B cell (primary cell): ENCODE measurements at regions not wholly inside any gene's neighbourhood (a gene's known extent, or its start where the extent isn't known, plus 50 kb on each side); places are given as distances from the start of the nearest gene placed in this dataset.

ENCODE experiments used
- ATAC-seq: fragments of 200-7000 bp; cut with Tn5 transposase; one replicate; pipeline ENCODE4 v1.10.0; 2021; ENCODE audit warnings: low read depth, mild to moderate bottlenecking, moderate number of reproducible peaks, moderate library complexity
- CTCF ChIA-PET: fragments of 350-600 bp; sonication (Branson Sonifier 250); formaldehyde crosslinking; loops from one replicate; lab custom pipeline; 2021; ENCODE audit warnings: antibody characterized with exemption, inconsistent platforms; lab: Charles Lee
- POLR2A ChIA-PET: fragments of 350-600 bp; sonication (Branson Sonifier 250); formaldehyde crosslinking; loops from one replicate; lab custom pipeline; 2021; ENCODE audit warnings: antibody characterized with exemption; lab: Charles Lee
- DNase-seq: peaks from one replicate; pipeline ENCODE4 v3.0.0; 2013
- H2AFZ ChIP-seq: 2 replicates; pipeline ENCODE4 v1.6.1; 2012; ENCODE audit warnings: mild to moderate bottlenecking, low read depth, low read length; ENCODE audit not compliant: insufficient read depth, poor library complexity, severe bottlenecking
- H3K27ac ChIP-seq, 2 donors: 1 replicate in 1 of 2; 2 replicates in 1 of 2; pipeline ENCODE4 v1.5.1; 2012 to 2013; ENCODE audit warnings: low read length in 2 of 2, mild to moderate bottlenecking in 2 of 2, moderate library complexity in 1 of 2
- H3K27me3 ChIP-seq, 4 experiments: fragments of 200-600 bp in 1 of 4; sonication (generic) in 1 of 4; replicated peaks in 1 of 4; 1 replicate in 2 of 4; 2 replicates in 2 of 4; pipeline versions ENCODE4 v1.6.1 to v1.7.0; 2013 to 2016; ENCODE audit warnings: low read length in 3 of 4, mild to moderate bottlenecking in 2 of 4, mixed read lengths in 1 of 4, moderate library complexity in 1 of 4; ENCODE audit not compliant: insufficient read depth in 4 of 4, control insufficient read depth in 3 of 4; ENCODE audit errors: control extremely low read depth in 1 of 4
- H3K36me3 ChIP-seq, 2 experiments: replicated peaks in 1 of 2; 1 replicate in 1 of 2; 2 replicates in 1 of 2; pipeline versions ENCODE4 v1.6.1 to v1.7.1; 2013; ENCODE audit warnings: low read length in 1 of 2; ENCODE audit not compliant: insufficient read depth in 2 of 2, control insufficient read depth in 1 of 2; ENCODE audit errors: control extremely low read depth in 1 of 2, extremely low read depth in 1 of 2
- H3K4me1 ChIP-seq, 2 donors: fragments of 200-600 bp in 1 of 2; sonication (generic) in 1 of 2; 1 replicate in 1 of 2; 2 replicates in 1 of 2; pipeline versions ENCODE4 v1.5.1 to v1.6.1; 2013 to 2017; ENCODE audit warnings: low read length in 2 of 2; ENCODE audit not compliant: control insufficient read depth in 2 of 2, insufficient read depth in 2 of 2
- H3K4me2 ChIP-seq: replicated peaks from 2 replicates; pipeline ENCODE3; 2012; ENCODE audit warnings: mild to moderate bottlenecking, low read depth, low read length; ENCODE audit not compliant: poor library complexity, severe bottlenecking
- H3K4me3 ChIP-seq, 5 experiments: fragments of 200-600 bp in 1 of 5; sonication (generic) in 1 of 5; 1 replicate in 3 of 5; 2 replicates in 2 of 5; pipeline versions ENCODE4 v1.5.1 to v1.7.0; 2011 to 2016; ENCODE audit warnings: low read length in 4 of 5, mild to moderate bottlenecking in 4 of 5, low read depth in 2 of 5, control low read depth in 1 of 5, moderate library complexity in 1 of 5; ENCODE audit not compliant: insufficient read depth in 1 of 5; ENCODE audit errors: control extremely low read depth in 1 of 5, extremely low read depth in 1 of 5
- H3K79me2 ChIP-seq: fragments of 200-600 bp; sonication (generic); one replicate; pipeline ENCODE4 v1.6.0; 2016; ENCODE audit warnings: low read length; ENCODE audit not compliant: control insufficient read depth, insufficient read depth
- H3K9ac ChIP-seq: fragments of 200-600 bp; sonication (generic); 2 replicates; pipeline ENCODE4 v1.6.1; 2017; ENCODE audit warnings: mild to moderate bottlenecking, low read length, moderate library complexity
- H3K9me3 ChIP-seq, 3 donors: one replicate each; pipeline versions ENCODE4 v1.6.1 to v1.7.1; 2013; ENCODE audit warnings: low read length in 2 of 3; ENCODE audit not compliant: control insufficient read depth in 2 of 3, insufficient read depth in 1 of 3; ENCODE audit errors: control extremely low read depth in 1 of 3
- H4K20me1 ChIP-seq: 2 replicates; pipeline ENCODE4 v1.6.0; 2012; ENCODE audit warnings: mild to moderate bottlenecking, low read length; ENCODE audit not compliant: insufficient read depth, control insufficient read depth, poor library complexity, severe bottlenecking
- H3K27ac Mint-ChIP-seq: one replicate; pipeline ENCODE4 v1.8.0; 2021; ENCODE audit warnings: mixed read lengths
- H3K27me3 Mint-ChIP-seq: one replicate; pipeline ENCODE4 v1.8.0; 2021; ENCODE audit warnings: mixed read lengths
- H3K4me1 Mint-ChIP-seq: one replicate; pipeline ENCODE4 v1.8.0; 2021; ENCODE audit warnings: mixed read lengths
- H3K4me3 Mint-ChIP-seq: one replicate; pipeline ENCODE4 v1.8.0; 2021; ENCODE audit warnings: mixed read lengths
- H3K9me3 Mint-ChIP-seq: one replicate; pipeline ENCODE4 v1.8.0; 2022; ENCODE audit warnings: mixed read lengths; ENCODE audit not compliant: insufficient read depth
- EZH2 ChIP-seq: IDR thresholded peaks from 2 replicates; pipeline ENCODE4 v1.6.1; 2012; ENCODE audit warnings: borderline replicate concordance, low read depth, mild to moderate bottlenecking, moderate library complexity, low read length; ENCODE audit not compliant: insufficient read depth, poor library complexity, severe bottlenecking
- WGBS: methylation state at CpG from one replicate; pipeline ENCODE4 v1.1.5; 2013; ENCODE audit warnings: missing lambda C conversion rate; ENCODE audit not compliant: insufficient coverage; 5-methylcytosine and 5-hydroxymethylcytosine counted together
- intact Hi-C: fragments of 100-400 bp; cut with micrococcal nuclease; formaldehyde crosslinking; loops from one replicate; pipeline ENCODE4 v1.10.0; 2022
- TF ChIP-seq, protein P1 (sequence below): fragments of 200-600 bp; IDR thresholded peaks from one replicate; pipeline ENCODE4 v1.8.0; 2022; ENCODE audit warnings: antibody characterized with exemption, mild to moderate bottlenecking

DNA sequence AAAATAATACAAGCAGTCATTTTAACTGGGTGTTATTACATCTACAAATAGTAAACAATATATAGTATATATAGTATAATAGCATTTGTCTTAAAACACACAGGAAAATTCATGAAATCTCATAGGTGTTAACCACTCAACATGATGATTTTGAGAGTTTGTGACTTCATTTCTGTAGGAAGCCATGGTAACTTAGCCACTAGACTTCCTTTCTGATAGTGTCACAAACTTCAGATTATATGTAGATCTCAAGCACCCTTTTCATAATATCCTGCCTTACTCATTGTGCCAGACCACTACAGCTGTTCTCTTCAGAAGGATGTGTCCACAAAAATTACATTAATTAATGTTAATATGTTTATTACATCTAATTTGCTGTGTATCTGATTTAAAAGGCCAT is 1250.6 kb downstream of the ADGRL3 start:
- Histone ChIP-seq H3K4me3 (no peak overlapping the region), H3K4me1 (no peaks in the 10 kb centered on the region), H2AFZ (no peak overlapping the region), H3K36me3 (no peaks in the 10 kb centered on the region), H3K27me3 (no peaks in the 10 kb centered on the region), H3K9me3 (peaks cover 0 to 1% (median 0%) of the 10 kb centered on the region in 3 donors), H3K27ac (no peak overlapping the region), H3K4me2 (no peak overlapping the region), H3K9ac (no peak overlapping the region), H3K79me2 (no peaks in the 10 kb centered on the region), H4K20me1 (no peaks in the 10 kb centered on the region)
- TF ChIP-seq EZH2, result no peak
- TF ChIP-seq, protein P1, sequence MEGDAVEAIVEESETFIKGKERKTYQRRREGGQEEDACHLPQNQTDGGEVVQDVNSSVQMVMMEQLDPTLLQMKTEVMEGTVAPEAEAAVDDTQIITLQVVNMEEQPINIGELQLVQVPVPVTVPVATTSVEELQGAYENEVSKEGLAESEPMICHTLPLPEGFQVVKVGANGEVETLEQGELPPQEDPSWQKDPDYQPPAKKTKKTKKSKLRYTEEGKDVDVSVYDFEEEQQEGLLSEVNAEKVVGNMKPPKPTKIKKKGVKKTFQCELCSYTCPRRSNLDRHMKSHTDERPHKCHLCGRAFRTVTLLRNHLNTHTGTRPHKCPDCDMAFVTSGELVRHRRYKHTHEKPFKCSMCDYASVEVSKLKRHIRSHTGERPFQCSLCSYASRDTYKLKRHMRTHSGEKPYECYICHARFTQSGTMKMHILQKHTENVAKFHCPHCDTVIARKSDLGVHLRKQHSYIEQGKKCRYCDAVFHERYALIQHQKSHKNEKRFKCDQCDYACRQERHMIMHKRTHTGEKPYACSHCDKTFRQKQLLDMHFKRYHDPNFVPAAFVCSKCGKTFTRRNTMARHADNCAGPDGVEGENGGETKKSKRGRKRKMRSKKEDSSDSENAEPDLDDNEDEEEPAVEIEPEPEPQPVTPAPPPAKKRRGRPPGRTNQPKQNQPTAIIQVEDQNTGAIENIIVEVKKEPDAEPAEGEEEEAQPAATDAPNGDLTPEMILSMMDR, result no peak
- CTCF ChIA-PET, result no interaction called here
- Mint-ChIP-seq H3K4me3 (no peak overlapping the region), H3K9me3 (peaks cover 3% of the 10 kb centered on the region), H3K4me1 (no peaks in the 10 kb centered on the region), H3K27ac (no peak overlapping the region), H3K27me3 (no peaks in the 10 kb centered on the region)
- DNase-seq (no peak), ATAC-seq (no peak)
- intact Hi-C loops, result no loop called here
- POLR2A ChIA-PET, result no interaction called here

DNA sequence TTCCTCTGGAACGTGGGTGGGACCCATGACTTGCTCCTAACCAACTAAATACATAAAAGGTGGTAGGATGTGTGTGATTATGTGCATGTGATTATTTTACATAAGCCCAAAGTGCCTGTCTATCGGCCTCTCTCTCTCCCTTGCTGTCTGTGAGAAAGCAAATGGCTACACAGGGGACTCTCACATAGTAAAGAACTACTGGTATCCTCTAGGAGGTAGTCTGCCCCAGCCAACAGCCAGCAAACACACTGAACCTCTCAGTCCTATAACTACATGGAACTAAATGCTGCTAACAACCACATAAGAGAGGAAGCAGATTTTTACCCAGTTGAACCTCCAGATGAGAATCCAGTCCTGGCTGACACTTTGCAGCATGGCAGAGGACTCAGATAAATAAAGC is 1249.4 kb downstream of the ADGRL3 start:
- Histone ChIP-seq H3K36me3 (no peaks in the 10 kb centered on the region), H3K9me3 (peaks cover 0 to 1% (median 0%) of the 10 kb centered on the region in 3 donors), H3K27me3 (no peaks in the 10 kb centered on the region), H3K79me2 (no peaks in the 10 kb centered on the region), H3K4me2 (no peak overlapping the region), H3K4me3 (no peak overlapping the region), H3K4me1 (no peaks in the 10 kb centered on the region), H3K27ac (no peak overlapping the region), H3K9ac (no peak overlapping the region), H4K20me1 (no peaks in the 10 kb centered on the region), H2AFZ (no peak overlapping the region)
- no peak for TF ChIP-seq EZH2
- TF ChIP-seq, protein P1, result no peak
- intact Hi-C loops, result no loop called here
- no peak for ATAC-seq
- DNase-seq, result no peak
- WGBS, result no CpG with 5 or more reads among the region's 2 CpGs
- Mint-ChIP-seq H3K27me3 (no peaks in the 10 kb centered on the region), H3K4me3 (no peak overlapping the region), H3K4me1 (no peaks in the 10 kb centered on the region), H3K9me3 (peaks cover 3% of the 10 kb centered on the region), H3K27ac (no peak overlapping the region)
- POLR2A ChIA-PET, result no interaction called here
- CTCF ChIA-PET, result no interaction called here
